Keratinocyte (primary cell): ENCODE measurements at regions not wholly inside any gene's neighbourhood (a gene's known extent, or its start where the extent isn't known, plus 50 kb on each side); places are given as distances from the start of the nearest gene placed in this dataset.

Experiments used
- EZH2 ChIP-seq: IDR thresholded peaks from one replicate; pipeline ENCODE4 v1.6.1; 2012; ENCODE audit warnings: inconsistent platforms, mild to moderate bottlenecking, low read length, moderate library complexity
- TF ChIP-seq, protein P1 (sequence below), 3 experiments: IDR thresholded peaks in 1 of 3; conservative IDR thresholded peaks in 1 of 3; optimal IDR thresholded peaks in 1 of 3; 2 replicates in 2 of 3; 3 replicates in 1 of 3; pipeline versions ENCODE3 to v1.5.1; 2011; ENCODE audit warnings: low read length in 3 of 3, mild to moderate bottlenecking in 3 of 3, moderate library complexity in 2 of 3, control low read depth in 1 of 3, inconsistent platforms in 1 of 3; ENCODE audit not compliant: insufficient read depth in 2 of 3; ENCODE audit errors: extremely low read depth in 1 of 3

DNA sequence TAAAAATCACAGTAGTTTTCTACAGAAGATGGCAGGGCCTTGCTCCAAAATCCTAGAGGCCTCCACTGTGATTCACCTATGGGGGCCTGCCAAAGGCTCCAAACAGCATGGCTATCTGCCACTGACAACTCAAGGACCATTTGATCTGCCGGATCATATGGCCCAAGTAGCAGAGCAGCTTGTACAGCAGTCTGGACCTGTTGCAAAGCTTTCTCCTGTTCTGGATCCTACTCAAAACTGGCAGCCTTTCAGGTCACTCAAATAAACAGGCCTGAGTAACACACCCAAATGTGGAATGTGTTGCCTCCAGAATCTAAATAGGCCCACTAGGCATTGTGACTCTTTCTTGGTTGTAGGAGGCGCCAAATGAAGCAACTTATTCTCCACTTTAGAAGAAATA is 1049.3 kb downstream of the PCDH9 start:
- TF ChIP-seq, protein P1, sequence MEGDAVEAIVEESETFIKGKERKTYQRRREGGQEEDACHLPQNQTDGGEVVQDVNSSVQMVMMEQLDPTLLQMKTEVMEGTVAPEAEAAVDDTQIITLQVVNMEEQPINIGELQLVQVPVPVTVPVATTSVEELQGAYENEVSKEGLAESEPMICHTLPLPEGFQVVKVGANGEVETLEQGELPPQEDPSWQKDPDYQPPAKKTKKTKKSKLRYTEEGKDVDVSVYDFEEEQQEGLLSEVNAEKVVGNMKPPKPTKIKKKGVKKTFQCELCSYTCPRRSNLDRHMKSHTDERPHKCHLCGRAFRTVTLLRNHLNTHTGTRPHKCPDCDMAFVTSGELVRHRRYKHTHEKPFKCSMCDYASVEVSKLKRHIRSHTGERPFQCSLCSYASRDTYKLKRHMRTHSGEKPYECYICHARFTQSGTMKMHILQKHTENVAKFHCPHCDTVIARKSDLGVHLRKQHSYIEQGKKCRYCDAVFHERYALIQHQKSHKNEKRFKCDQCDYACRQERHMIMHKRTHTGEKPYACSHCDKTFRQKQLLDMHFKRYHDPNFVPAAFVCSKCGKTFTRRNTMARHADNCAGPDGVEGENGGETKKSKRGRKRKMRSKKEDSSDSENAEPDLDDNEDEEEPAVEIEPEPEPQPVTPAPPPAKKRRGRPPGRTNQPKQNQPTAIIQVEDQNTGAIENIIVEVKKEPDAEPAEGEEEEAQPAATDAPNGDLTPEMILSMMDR (optimal IDR thresholded peaks at IDR 0.05 in 1 of 3, IDR thresholded peaks at IDR 0.05 in 1 of 3, conservative IDR thresholded peaks at IDR 0.05 in 1 of 3; ENCODE audit: extremely low read depth in 1 of 3, insufficient read depth in 2 of 3, low read length in 3 of 3) = no peak
- TF ChIP-seq EZH2 = no peak
